IMR-90 (cell line): ENCODE measurements at regions not wholly inside any gene's neighbourhood (a gene's known extent, or its start where the extent isn't known, plus 50 kb on each side); places are given as distances from the start of the nearest gene placed in this dataset.

Source experiments
- ATAC-seq: fragments of 200-7000 bp; cut with Tn5 transposase; 2 replicates; pipeline ENCODE4 v1.9.1; 2020; ENCODE audit warnings: low read depth, mild to moderate bottlenecking, moderate library complexity
- BruUV-seq: library from RNA; stranded (reverse); fragments of 400-500 nt; replicated peaks from 2 replicates; lab custom pipeline; 2021; lab: Mats Ljungman, UMichigan
- CTCF ChIA-PET: fragments of 300-600 bp; formaldehyde crosslinking; extraction: SDS; loops from one replicate; lab custom pipeline; 2021; ENCODE audit warnings: antibody characterized with exemption; lab: Yijun Ruan, JAX
- POLR2A ChIA-PET: fragments of 300-600 bp; sonication (Branson Sonifier 250); formaldehyde crosslinking; loops from one replicate; lab custom pipeline; 2022; ENCODE audit warnings: antibody characterized with exemption; ENCODE audit not compliant: unreplicated experiment; lab: Charles Lee
- DNase-seq: peaks from one replicate; pipeline ENCODE4 v3.0.0; 2013
- H2AFZ ChIP-seq: replicated peaks from 2 replicates; pipeline ENCODE3; 2013; ENCODE audit warnings: low read length, mild to moderate bottlenecking; ENCODE audit not compliant: poor library complexity
- H2AK5ac ChIP-seq: 2 replicates; pipeline ENCODE4 v1.6.1; 2013; ENCODE audit warnings: low read depth, low read length, inconsistent platforms
- H2AK9ac ChIP-seq: replicated peaks from 2 replicates; pipeline ENCODE3; 2013; ENCODE audit warnings: mild to moderate bottlenecking, low read depth, low read length, moderate library complexity; ENCODE audit not compliant: poor library complexity
- H2BK120ac ChIP-seq: 2 replicates; pipeline ENCODE4 v1.6.1; 2013; ENCODE audit warnings: low read depth, low read length, inconsistent platforms
- H2BK15ac ChIP-seq: 3 replicates; pipeline ENCODE4 v1.6.1; 2013; ENCODE audit warnings: low read depth, low read length, inconsistent platforms
- H2BK20ac ChIP-seq: 2 replicates; pipeline ENCODE4 v1.6.1; 2013; ENCODE audit warnings: low read depth, mild to moderate bottlenecking, inconsistent platforms, low read length, moderate library complexity
- H2BK5ac ChIP-seq: 2 replicates; pipeline ENCODE4 v1.6.1; 2013; ENCODE audit warnings: mild to moderate bottlenecking, low read depth, low read length, inconsistent platforms; ENCODE audit not compliant: poor library complexity, severe bottlenecking
- H3K14ac ChIP-seq: replicated peaks from 2 replicates; pipeline ENCODE4 v1.6.1; 2013; ENCODE audit warnings: low read depth, low read length, inconsistent platforms
- H3K18ac ChIP-seq: 2 replicates; pipeline ENCODE4 v1.6.1; 2013; ENCODE audit warnings: low read depth, low read length, control low read depth
- H3K23ac ChIP-seq: 2 replicates; pipeline ENCODE4 v1.6.1; 2013; ENCODE audit warnings: low read depth, low read length, inconsistent platforms
- H3K27ac ChIP-seq: 2 replicates; pipeline ENCODE4 v1.5.1; 2013; ENCODE audit warnings: mild to moderate bottlenecking, control low read depth, low read length; ENCODE audit not compliant: insufficient read depth
- H3K27me3 ChIP-seq: 2 replicates; pipeline ENCODE4 v1.6.1; 2013; ENCODE audit warnings: low read length; ENCODE audit not compliant: control insufficient read depth, insufficient read depth
- H3K36me3 ChIP-seq: 2 replicates; pipeline ENCODE4 v1.6.1; 2013; ENCODE audit warnings: low read length, mixed read lengths; ENCODE audit not compliant: control insufficient read depth, insufficient read depth
- H3K4ac ChIP-seq: 2 replicates; pipeline ENCODE4 v1.6.1; 2013; ENCODE audit warnings: low read depth, low read length, inconsistent platforms
- H3K4me1 ChIP-seq: 2 replicates; pipeline ENCODE4 v1.6.1; 2013; ENCODE audit warnings: low read length, mixed read lengths; ENCODE audit not compliant: control insufficient read depth, insufficient read depth
- H3K4me2 ChIP-seq: 2 replicates; pipeline ENCODE4 v1.6.1; 2013; ENCODE audit warnings: low read depth, mild to moderate bottlenecking, control low read depth, low read length, moderate library complexity
- H3K4me3 ChIP-seq: 2 replicates; pipeline ENCODE4 v1.5.1; 2013; ENCODE audit warnings: low read depth, mild to moderate bottlenecking, control low read depth, low read length, moderate library complexity; ENCODE audit not compliant: insufficient read depth
- H3K56ac ChIP-seq: 2 replicates; pipeline ENCODE4 v1.6.1; 2013; ENCODE audit warnings: low read length, inconsistent platforms; ENCODE audit not compliant: insufficient read depth; ENCODE audit errors: extremely low read depth
- H3K79me1 ChIP-seq, 2 experiments: 2 replicates each; pipeline ENCODE4 v1.6.1; 2013; ENCODE audit warnings: low read length in 2 of 2, inconsistent platforms in 1 of 2, low read depth in 1 of 2
- H3K9ac ChIP-seq: 2 replicates; pipeline ENCODE4 v1.6.1; 2013; ENCODE audit warnings: low read depth, low read length, control low read depth
- H3K9me1 ChIP-seq: 2 replicates; pipeline ENCODE4 v1.6.1; 2013; ENCODE audit warnings: low read length, inconsistent platforms; ENCODE audit not compliant: insufficient read depth
- H3K9me3 ChIP-seq: 2 replicates; pipeline ENCODE4 v1.6.1; 2013; ENCODE audit warnings: low read length; ENCODE audit not compliant: control insufficient read depth, insufficient read depth
- H4K20me1 ChIP-seq: 2 replicates; pipeline ENCODE4 v1.6.1; 2013; ENCODE audit warnings: low read length, inconsistent platforms; ENCODE audit not compliant: insufficient read depth
- H4K5ac ChIP-seq: 2 replicates; pipeline ENCODE4 v1.6.1; 2013; ENCODE audit warnings: mild to moderate bottlenecking, low read depth, low read length, control low read depth
- H4K8ac ChIP-seq, 2 experiments: 2 replicates each; pipeline ENCODE4 v1.6.1; 2013; ENCODE audit warnings: low read depth in 2 of 2, low read length in 2 of 2, control low read depth in 1 of 2, inconsistent platforms in 1 of 2
- H4K91ac ChIP-seq: 2 replicates; pipeline ENCODE4 v1.6.1; 2013; ENCODE audit warnings: low read depth, low read length, inconsistent platforms; ENCODE audit not compliant: insufficient read depth
- CEBPB ChIP-seq: IDR thresholded peaks from 2 replicates; pipeline ENCODE4 v1.6.1; 2012; ENCODE audit warnings: low read depth, low read length, improper control_type of control experiment
- CTCF ChIP-seq: conservative IDR thresholded peaks from 2 replicates; pipeline ENCODE4 v1.5.1; 2012; ENCODE audit warnings: mild to moderate bottlenecking, low read depth, low read length, improper control_type of control experiment
- FOS ChIP-seq: fragments of 150-350 bp; IDR thresholded peaks from 2 replicates; pipeline ENCODE4 v1.6.1; 2016; ENCODE audit warnings: low read depth, low read length
- MAFK ChIP-seq: IDR thresholded peaks from 2 replicates; pipeline ENCODE4 v1.6.1; 2012; ENCODE audit warnings: low read depth, low read length, improper control_type of control experiment
- RAD21 ChIP-seq: IDR thresholded peaks from 2 replicates; pipeline ENCODE4 v1.6.1; 2012; ENCODE audit warnings: low read length, improper control_type of control experiment
- RFX5 ChIP-seq: IDR thresholded peaks from 2 replicates; pipeline ENCODE4 v1.8.0; 2012; ENCODE audit warnings: low read depth, mild to moderate bottlenecking, low read length, moderate library complexity
- USF2 ChIP-seq: fragments of 150-350 bp; IDR thresholded peaks from 2 replicates; pipeline ENCODE4 v1.6.1; 2017; ENCODE audit warnings: mild to moderate bottlenecking, antibody characterized with exemption, low read length, low read depth
- WGBS, 2 experiments: methylation state at CpG; one replicate each; pipeline versions ENCODE4 v1.1.5 to v1.1.7; 2013; ENCODE audit warnings: missing lambda C conversion rate in 2 of 2; ENCODE audit not compliant: insufficient read length in 1 of 2; ENCODE audit errors: extremely low coverage in 2 of 2; 5-methylcytosine and 5-hydroxymethylcytosine counted together
- dilution Hi-C: fragments of 300-500 bp; cut with HindIII; formaldehyde crosslinking; loops from one replicate; pipeline ENCODE4 v1.14.3; 2018; ENCODE audit warnings: low sequenced_read_pairs; ENCODE audit not compliant: unreplicated experiment
- in situ Hi-C: fragments of 300-500 bp; cut with MboI; formaldehyde crosslinking; loops from 3 replicates; pipeline ENCODE4 v1.14.3; 2019; ENCODE audit warnings: low sequenced_read_pairs, inconsistent platforms, mixed read lengths
- intact Hi-C: fragments of 100-400 bp; cut with micrococcal nuclease; formaldehyde crosslinking; loops from 2 replicates; pipeline ENCODE4 v1.10.0; 2022

GRCh38 chr3:105144837-105145236, 221.9 kb upstream of the ALCAM start:
- ChIA-PET POLR2A (no interaction called here), CTCF (no interaction called here)
- no TSS peak for BruUV-seq
- in situ Hi-C loops: no loop called here
- H3K23ac ChIP-seq: no peak overlapping the region
- no peaks in the 10 kb centered on the region for H3K27me3 ChIP-seq
- H3K4me2 ChIP-seq: no peak overlapping the region
- H2AK5ac ChIP-seq: no peak overlapping the region
- H3K56ac ChIP-seq: no peak overlapping the region
- no peak overlapping the region for H3K9ac ChIP-seq
- no peaks in the 10 kb centered on the region for H4K20me1 ChIP-seq
- no peak for DNase-seq
- no peak for ATAC-seq
- no peak overlapping the region for H3K27ac ChIP-seq
- no peaks in the 10 kb centered on the region; the same call in 1 of the 2 replicates for H3K9me3 ChIP-seq
- H4K91ac ChIP-seq: no peak overlapping the region
- no peaks in the 10 kb centered on the region for H3K79me1 ChIP-seq
- H2BK15ac ChIP-seq: no peak overlapping the region
- H2BK120ac ChIP-seq: no peak overlapping the region
- intact Hi-C loops: no loop called here
- WGBS, 2 experiments: no CpG with 5 or more reads among the region's 1 CpG
- no peak overlapping the region for H2BK5ac ChIP-seq
- no peak overlapping the region for H2AK9ac ChIP-seq
- H4K8ac ChIP-seq: no peak overlapping the region
- H3K18ac ChIP-seq: no peak overlapping the region
- TF ChIP-seq CTCF (no peak), MAFK (peak; percentile 14; the same call in 1 of the 2 replicates), USF2 (no peak), RAD21 (no peak), FOS (no peak), RFX5 (no peak), CEBPB (no peak)
- dilution Hi-C loops: no loop called here
- no peak overlapping the region for H3K14ac ChIP-seq
- no peaks in the 10 kb centered on the region for H3K36me3 ChIP-seq
- H3K4ac ChIP-seq: no peak overlapping the region
- no peaks in the 10 kb centered on the region for H3K9me1 ChIP-seq
- H2AFZ ChIP-seq: no peak overlapping the region
- H3K4me1 ChIP-seq: no peaks in the 10 kb centered on the region; the same call in 1 of the 2 replicates
- H4K5ac ChIP-seq: no peak overlapping the region
- no peak overlapping the region for H3K4me3 ChIP-seq
- H2BK20ac ChIP-seq: no peak overlapping the region
